Endothelial cell of umbilical vein (primary cell): ENCODE measurements at regions not wholly inside any gene's neighbourhood (a gene's known extent, or its start where the extent isn't known, plus 50 kb on each side); places are given as distances from the start of the nearest gene placed in this dataset.

Experiments used
- BruUV-seq: library from RNA; stranded (reverse); fragments of 400-500 nt; replicated peaks from 2 replicates; lab custom pipeline; 2021; lab: Mats Ljungman, UMichigan
- CTCF ChIA-PET: fragments of 300-600, 350-600 bp; sonication (Branson Sonifier 250); formaldehyde crosslinking; loops from one replicate; lab custom pipeline; 2021; ENCODE audit warnings: antibody characterized with exemption, inconsistent platforms; lab: Charles Lee
- POLR2A ChIA-PET: fragments of 300-600, 350-600 bp; sonication (Branson Sonifier 250); formaldehyde crosslinking; loops from one replicate; lab custom pipeline; 2021; ENCODE audit warnings: antibody characterized with exemption, inconsistent platforms; lab: Charles Lee
- DNase-seq: peaks from one replicate; pipeline ENCODE4 v3.0.0-alpha.2; 2011; ENCODE audit warnings: low read depth, low spot score
- FAIRE-seq: peaks from 2 replicates; lab custom pipeline; 2011; peaks lifted over from hg19 to GRCh38; lab: Jason Lieb, UNC
- H2AFZ ChIP-seq: 2 replicates; pipeline ENCODE4 v1.6.0; 2012; ENCODE audit warnings: low read depth, low read length, control low read depth, inconsistent platforms
- H3K27ac ChIP-seq: 2 replicates; pipeline ENCODE4 v1.5.1; 2011; ENCODE audit warnings: low read depth, mild to moderate bottlenecking, control low read depth, low read length, moderate library complexity; ENCODE audit not compliant: insufficient read depth
- H3K27me3 ChIP-seq, 2 experiments: 2 replicates each; pipeline versions ENCODE4 v1.6.0 to v1.6.1; 2011; ENCODE audit warnings: low read length in 2 of 2, mixed read lengths in 1 of 2; ENCODE audit not compliant: control insufficient read depth in 2 of 2, insufficient read depth in 2 of 2
- H3K36me3 ChIP-seq, 2 experiments: 2 replicates in 1 of 2; 3 replicates in 1 of 2; pipeline ENCODE4 v1.5.1; 2011; ENCODE audit warnings: low read length in 2 of 2, mild to moderate bottlenecking in 1 of 2, moderate library complexity in 1 of 2; ENCODE audit not compliant: control insufficient read depth in 2 of 2, insufficient read depth in 2 of 2; ENCODE audit errors: extremely low read depth in 1 of 2
- H3K4me1 ChIP-seq: 3 replicates; pipeline ENCODE4 v1.5.1; 2011; ENCODE audit warnings: mild to moderate bottlenecking, low read length; ENCODE audit not compliant: control insufficient read depth, insufficient read depth; ENCODE audit errors: extremely low read depth
- H3K4me2 ChIP-seq: 2 replicates; pipeline ENCODE4 v1.6.1; 2011; ENCODE audit warnings: low read length, control low read depth, mixed read lengths; ENCODE audit not compliant: insufficient read depth
- H3K4me3 ChIP-seq, 3 experiments: fragments of 200-600 bp in 1 of 3; sonication (generic), shearing (Covaris generic) in 1 of 3; replicated peaks in 1 of 3; 2 replicates each; pipeline ENCODE4 v1.5.1; 2011 to 2016; ENCODE audit warnings: control low read depth in 3 of 3, low read length in 3 of 3, mild to moderate bottlenecking in 2 of 3, inconsistent platforms in 1 of 3, low read depth in 1 of 3, moderate library complexity in 1 of 3; ENCODE audit not compliant: insufficient read depth in 1 of 3
- H3K79me2 ChIP-seq: 2 replicates; pipeline ENCODE4 v1.6.0; 2012; ENCODE audit warnings: low read length, inconsistent platforms; ENCODE audit not compliant: control insufficient read depth, insufficient read depth
- H3K9ac ChIP-seq: replicated peaks from 2 replicates; pipeline ENCODE3; 2011; ENCODE audit warnings: low read length, control low read depth; ENCODE audit not compliant: insufficient read depth; ENCODE audit errors: extremely low read depth
- H3K9me1 ChIP-seq: replicated peaks from 3 replicates; pipeline ENCODE4 v1.6.0; 2011; ENCODE audit warnings: mild to moderate bottlenecking, low read length; ENCODE audit not compliant: control insufficient read depth, insufficient read depth; ENCODE audit errors: extremely low read depth
- H3K9me3 ChIP-seq: replicated peaks from 2 replicates; pipeline ENCODE4 v1.5.1; 2012; ENCODE audit warnings: low read length, inconsistent platforms; ENCODE audit not compliant: control insufficient read depth, insufficient read depth
- H4K20me1 ChIP-seq: replicated peaks from 2 replicates; pipeline ENCODE3; 2011; ENCODE audit warnings: mild to moderate bottlenecking, low read length; ENCODE audit not compliant: control insufficient read depth, insufficient read depth; ENCODE audit errors: extremely low read depth
- EZH2 ChIP-seq: IDR thresholded peaks from 2 replicates; pipeline ENCODE4 v1.6.1; 2012; ENCODE audit warnings: borderline replicate concordance, low read depth, mild to moderate bottlenecking, moderate library complexity, low read length, inconsistent platforms; ENCODE audit not compliant: severe bottlenecking
- FOS ChIP-seq: IDR thresholded peaks from 2 replicates; pipeline ENCODE4 v1.6.1; 2011; ENCODE audit warnings: mild to moderate bottlenecking, low read length, moderate library complexity, borderline replicate concordance; ENCODE audit not compliant: insufficient read depth
- GATA2 ChIP-seq: IDR thresholded peaks from 2 replicates; pipeline ENCODE4 v1.7.0; 2011; ENCODE audit warnings: low read depth, mild to moderate bottlenecking, moderate library complexity, mixed read lengths, low read length; ENCODE audit not compliant: insufficient read length, insufficient read depth
- JUN ChIP-seq: IDR thresholded peaks from 2 replicates; pipeline ENCODE4 v1.6.1; 2011; ENCODE audit warnings: borderline replicate concordance, low read depth; ENCODE audit not compliant: insufficient read length, insufficient read depth
- MYC ChIP-seq: IDR thresholded peaks from one replicate; pipeline ENCODE4 v1.6.1; 2011; ENCODE audit warnings: mild to moderate bottlenecking, low read depth, low read length
- POLR2A ChIP-seq: IDR thresholded peaks from 2 replicates; pipeline ENCODE4 v1.6.1; 2012; ENCODE audit warnings: low read depth, mild to moderate bottlenecking, control low read depth, low read length
- POLR2AphosphoS5 ChIP-seq: IDR thresholded peaks from 2 replicates; pipeline ENCODE4 v1.6.1; 2012; ENCODE audit warnings: low read depth, mild to moderate bottlenecking, control low read depth, low read length, moderate library complexity; ENCODE audit not compliant: insufficient read depth
- dilution Hi-C: fragments of 300-500 bp; cut with MboI; formaldehyde crosslinking; loops from one replicate; pipeline ENCODE4 v1.15.0; 2019; ENCODE audit warnings: low sequenced_read_pairs; ENCODE audit not compliant: extremely low pct_ligation_motif_present
- intact Hi-C: fragments of 100-400 bp; cut with micrococcal nuclease; formaldehyde crosslinking; loops from one replicate; pipeline ENCODE4 v1.10.0; 2022
- TF ChIP-seq, protein P1 (sequence below), 2 donors: IDR thresholded peaks; 1 replicate in 1 of 2; 2 replicates in 1 of 2; pipeline ENCODE4 v1.5.1; 2011; ENCODE audit warnings: low read length in 2 of 2, mild to moderate bottlenecking in 2 of 2, moderate library complexity in 2 of 2, control low read depth in 1 of 2, inconsistent platforms in 1 of 2, low read depth in 1 of 2; ENCODE audit not compliant: insufficient read depth in 1 of 2; ENCODE audit errors: extremely low read depth in 1 of 2
- TF ChIP-seq, protein P2 (sequence below): IDR thresholded peaks from 2 replicates; pipeline ENCODE4 v1.6.1; 2011; ENCODE audit not compliant: insufficient read depth, insufficient read length

DNA sequence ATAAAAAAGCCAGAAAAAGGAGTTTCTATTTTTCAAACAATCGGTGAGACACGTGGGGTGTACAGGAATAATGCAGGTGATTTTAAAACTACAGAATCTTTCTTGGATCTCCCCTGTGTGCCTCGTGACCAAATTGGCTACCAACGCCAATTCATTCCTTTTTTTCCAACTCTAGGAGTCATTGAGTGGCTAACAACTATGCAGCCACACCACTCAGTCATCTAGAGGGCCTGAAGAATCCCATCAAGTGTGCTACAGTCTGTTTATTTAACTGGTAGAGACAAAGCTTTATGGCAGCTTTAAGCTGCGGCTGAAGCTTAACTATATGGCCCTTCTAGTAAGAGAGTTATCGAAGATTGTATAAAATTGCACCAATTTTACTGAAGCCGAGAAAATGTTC lies 113.1 kb upstream of the NIPBL start:
- dilution Hi-C loops = no loop called here
- TF ChIP-seq JUN (no peak), FOS (no peak), EZH2 (no peak), GATA2 (no peak), POLR2AphosphoS5 (no peak), POLR2A (no peak), MYC (no peak)
- TF ChIP-seq, protein P1, sequence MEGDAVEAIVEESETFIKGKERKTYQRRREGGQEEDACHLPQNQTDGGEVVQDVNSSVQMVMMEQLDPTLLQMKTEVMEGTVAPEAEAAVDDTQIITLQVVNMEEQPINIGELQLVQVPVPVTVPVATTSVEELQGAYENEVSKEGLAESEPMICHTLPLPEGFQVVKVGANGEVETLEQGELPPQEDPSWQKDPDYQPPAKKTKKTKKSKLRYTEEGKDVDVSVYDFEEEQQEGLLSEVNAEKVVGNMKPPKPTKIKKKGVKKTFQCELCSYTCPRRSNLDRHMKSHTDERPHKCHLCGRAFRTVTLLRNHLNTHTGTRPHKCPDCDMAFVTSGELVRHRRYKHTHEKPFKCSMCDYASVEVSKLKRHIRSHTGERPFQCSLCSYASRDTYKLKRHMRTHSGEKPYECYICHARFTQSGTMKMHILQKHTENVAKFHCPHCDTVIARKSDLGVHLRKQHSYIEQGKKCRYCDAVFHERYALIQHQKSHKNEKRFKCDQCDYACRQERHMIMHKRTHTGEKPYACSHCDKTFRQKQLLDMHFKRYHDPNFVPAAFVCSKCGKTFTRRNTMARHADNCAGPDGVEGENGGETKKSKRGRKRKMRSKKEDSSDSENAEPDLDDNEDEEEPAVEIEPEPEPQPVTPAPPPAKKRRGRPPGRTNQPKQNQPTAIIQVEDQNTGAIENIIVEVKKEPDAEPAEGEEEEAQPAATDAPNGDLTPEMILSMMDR (IDR thresholded peaks at IDR 0.05; ENCODE audit: extremely low read depth in 1 of 2, insufficient read depth in 1 of 2, low read depth in 1 of 2, low read length in 2 of 2) = no peak
- TF ChIP-seq, protein P2, sequence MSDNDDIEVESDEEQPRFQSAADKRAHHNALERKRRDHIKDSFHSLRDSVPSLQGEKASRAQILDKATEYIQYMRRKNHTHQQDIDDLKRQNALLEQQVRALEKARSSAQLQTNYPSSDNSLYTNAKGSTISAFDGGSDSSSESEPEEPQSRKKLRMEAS = no peak

More for the DNA sequence above, 113.1 kb upstream of the NIPBL start:
- no peak for FAIRE-seq
- H3K9me3 ChIP-seq = no peaks in the 10 kb centered on the region
- intact Hi-C loops = no loop called here
- peaks cover 0 to 6% of the 10 kb centered on the region in 2 experiments for H3K27me3 ChIP-seq
- H3K4me3 ChIP-seq = no peak overlapping the region
- no peak overlapping the region for H2AFZ ChIP-seq
- ChIA-PET POLR2A (no interaction called here), CTCF (no interaction called here)
- no peaks in the 10 kb centered on the region for H4K20me1 ChIP-seq
- no peaks in the 10 kb centered on the region for H3K9me1 ChIP-seq
- no peak for DNase-seq
- H3K4me2 ChIP-seq = no peak overlapping the region
- H3K79me2 ChIP-seq = no peaks in the 10 kb centered on the region
- no peaks in the 10 kb centered on the region for H3K36me3 ChIP-seq
- H3K27ac ChIP-seq = no peak overlapping the region
- no peak overlapping the region for H3K9ac ChIP-seq
- H3K4me1 ChIP-seq = no peaks in the 10 kb centered on the region
- BruUV-seq = no TSS peak
